HS-5 (cell line): ENCODE measurements at regions not wholly inside any gene's neighbourhood (a gene's known extent, or its start where the extent isn't known, plus 50 kb on each side); places are given as distances from the start of the nearest gene placed in this dataset.
A peak's percentile ranks its signal among the peaks of the same experiment; 100 is the strongest.
"Not testable (repeated sequence)": the region's sequence is repeated elsewhere in the genome, so short reads cannot be mapped to it uniquely, and the experiment has no call there.

Source experiments
- DNase-seq: peaks from one replicate; pipeline ENCODE4 v3.0.0-alpha.2; 2012; ENCODE audit warnings: low read depth

- no peak for DNase-seq
These were observed 199.8 kb upstream of the ZFP42 start for GRCh38 chr4:187795737-187796136.

GRCh38 chr4:187798385-187798784 is 197.2 kb upstream of the ZFP42 start:
- DNase-seq = no peak

GRCh38 chr4:187799735-187800134 is 195.8 kb upstream of the ZFP42 start:
- no peak for DNase-seq

DNA sequence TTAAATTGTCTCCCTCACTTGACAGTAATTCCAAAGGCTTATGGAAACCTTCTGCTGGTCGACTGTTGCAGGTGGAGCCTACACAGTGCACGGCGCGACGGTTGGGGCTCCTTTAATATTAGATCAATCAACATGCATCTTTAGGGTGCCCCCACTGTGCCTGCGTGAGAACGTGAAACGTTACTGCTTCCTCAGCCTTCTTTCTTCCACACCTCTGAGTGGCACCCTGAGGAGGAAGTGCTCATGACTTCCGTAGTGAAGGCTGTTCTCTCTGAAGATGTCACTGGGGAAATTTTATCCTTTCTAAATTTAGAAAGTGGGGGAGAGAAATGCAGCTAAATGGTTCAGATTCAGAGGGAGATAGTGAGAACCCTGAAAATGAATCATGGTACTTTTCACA is 184.0 kb upstream of the ZFP42 start:
- DNase-seq = no peak

DNA sequence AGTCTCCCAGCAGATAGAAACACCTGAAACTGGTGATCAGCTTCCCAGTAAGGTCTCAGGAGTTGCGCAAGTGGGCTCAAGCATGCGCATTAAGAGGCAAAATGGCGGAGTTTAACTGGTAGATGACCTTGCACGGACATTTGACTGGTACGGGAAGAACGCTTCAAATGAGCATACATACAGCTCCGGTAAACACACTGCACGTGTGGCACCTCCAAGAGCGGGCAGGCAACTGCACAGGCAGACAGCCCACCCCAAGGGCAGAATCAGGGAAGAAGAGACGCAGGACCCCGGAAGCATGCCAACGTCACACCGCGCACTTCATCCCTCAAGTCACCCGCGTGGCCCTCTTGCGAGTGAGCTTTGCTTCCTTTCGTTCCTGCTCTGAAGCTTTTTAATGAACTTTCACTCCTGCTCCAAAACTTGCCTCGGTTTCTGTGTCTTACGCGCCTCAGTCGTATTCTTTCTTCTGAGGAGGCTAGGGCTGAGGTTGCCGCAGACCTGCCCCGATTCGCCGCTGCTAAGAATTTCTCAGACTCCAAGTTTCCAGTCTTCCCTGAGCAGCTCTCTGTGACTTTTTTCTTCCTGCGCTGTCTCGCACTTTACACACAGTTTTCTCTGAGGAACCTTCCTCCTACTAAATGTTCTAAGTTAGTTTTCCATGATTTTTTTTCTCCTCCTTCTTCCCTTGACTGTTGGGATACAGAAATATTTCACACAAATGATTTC is 180.7 kb upstream of the ZFP42 start:
- DNase-seq = no peak

DNA sequence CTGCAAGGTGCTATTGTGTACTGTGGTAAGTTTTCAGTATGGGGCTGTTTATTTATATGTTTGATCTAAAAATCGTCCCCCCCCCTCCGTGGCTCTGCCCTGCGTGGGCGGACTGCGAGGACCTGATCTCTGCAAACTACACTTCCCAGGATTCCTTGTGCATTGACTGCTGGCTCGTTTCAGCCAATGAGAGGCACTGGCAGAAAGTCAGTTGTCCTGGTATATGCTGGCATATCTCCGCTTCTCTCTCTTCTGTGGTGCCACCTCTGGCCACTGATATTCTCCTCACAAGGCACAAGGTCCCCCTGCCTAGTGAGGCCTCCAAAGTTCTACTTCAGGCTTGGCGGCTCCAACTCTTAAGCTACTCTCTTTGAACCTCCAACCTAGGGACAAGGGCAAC is 168.8 kb upstream of the ZFP42 start:
- DNase-seq = no peak

GRCh38 chr4:187827631-187828030 is 167.9 kb upstream of the ZFP42 start:
- DNase-seq = peak; percentile 2

DNA sequence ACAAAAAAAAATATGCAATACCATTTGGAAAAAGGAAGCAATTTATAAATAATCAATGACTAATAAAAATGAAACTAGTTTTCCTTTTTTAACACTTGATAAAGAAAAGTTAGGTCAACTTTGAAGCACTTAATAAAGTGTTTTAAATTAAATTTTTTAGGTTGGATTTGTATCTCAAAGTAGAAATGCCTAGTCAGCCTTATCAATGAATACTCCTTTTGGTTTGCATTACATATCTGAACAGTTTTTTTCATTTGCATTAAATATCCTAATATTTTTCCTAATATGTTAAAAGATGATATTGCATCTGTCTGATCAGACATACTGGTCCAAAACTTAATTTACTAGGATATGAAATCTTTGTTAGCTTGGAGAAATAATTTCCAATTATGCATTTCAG is 155.8 kb upstream of the ZFP42 start:
- DNase-seq = no peak

GRCh38 chr4:187840814-187841213 is 154.8 kb upstream of the ZFP42 start:
- peak; percentile 5 for DNase-seq

GRCh38 chr4:187849556-187850225 is 145.9 kb upstream of the ZFP42 start:
- no peak for DNase-seq

GRCh38 chr4:187865914-187866313 is 129.7 kb upstream of the ZFP42 start:
- no peak for DNase-seq

DNA sequence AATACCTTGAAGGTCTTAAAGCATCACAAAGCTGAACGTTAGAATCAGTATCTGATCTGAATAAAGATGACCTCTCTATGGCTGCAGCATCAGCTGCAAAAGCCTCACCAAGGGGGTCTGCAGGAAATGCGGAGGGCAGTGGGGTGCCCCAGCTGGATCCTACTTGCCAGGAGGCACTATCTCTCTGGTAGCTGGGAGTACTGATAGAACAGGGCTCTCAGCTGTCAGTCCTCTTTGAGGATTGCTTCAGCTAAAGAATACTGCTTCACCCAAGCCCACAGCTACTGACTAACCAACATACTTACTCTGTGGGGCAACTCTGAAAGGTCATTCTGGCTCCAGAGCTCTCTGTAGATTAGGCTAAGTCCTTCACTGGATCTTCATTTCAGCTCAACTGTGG is 112.5 kb upstream of the ZFP42 start:
- no peak for DNase-seq

- DNase-seq = no peak
These were observed 111.6 kb upstream of the ZFP42 start for GRCh38 chr4:187883836-187884475.

GRCh38 chr4:187887906-187888305 is 107.7 kb upstream of the ZFP42 start:
- DNase-seq = no peak

GRCh38 chr4:187889651-187890050 is 105.9 kb upstream of the ZFP42 start:
- no peak for DNase-seq

- DNase-seq = no peak
These were observed 102.2 kb upstream of the ZFP42 start for GRCh38 chr4:187893418-187893817.

DNA sequence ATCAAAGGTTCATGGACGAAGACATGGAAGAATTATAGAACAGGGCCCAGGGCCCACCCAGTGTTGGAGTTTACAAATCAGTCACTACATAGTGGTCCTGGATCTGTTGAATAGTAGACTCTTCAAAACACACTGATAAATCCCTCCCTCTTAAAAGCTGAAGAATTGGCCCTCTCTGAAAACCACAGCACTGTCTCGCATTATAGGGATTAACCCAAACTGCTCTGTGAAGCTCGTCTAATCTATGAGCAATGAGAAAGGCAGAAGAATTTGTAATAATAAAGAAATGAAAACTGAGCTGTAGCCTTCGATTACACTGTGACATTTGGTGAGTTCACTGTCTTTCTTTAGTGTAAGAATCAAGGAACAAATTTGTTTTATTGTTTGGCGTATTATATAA is 92.5 kb upstream of the ZFP42 start:
- no peak for DNase-seq

GRCh38 chr4:187903700-187904099 is 91.9 kb upstream of the ZFP42 start:
- DNase-seq = no peak

GRCh38 chr4:187908079-187908561 is 87.5 kb upstream of the ZFP42 start:
- peak; percentile 63 for DNase-seq

DNA sequence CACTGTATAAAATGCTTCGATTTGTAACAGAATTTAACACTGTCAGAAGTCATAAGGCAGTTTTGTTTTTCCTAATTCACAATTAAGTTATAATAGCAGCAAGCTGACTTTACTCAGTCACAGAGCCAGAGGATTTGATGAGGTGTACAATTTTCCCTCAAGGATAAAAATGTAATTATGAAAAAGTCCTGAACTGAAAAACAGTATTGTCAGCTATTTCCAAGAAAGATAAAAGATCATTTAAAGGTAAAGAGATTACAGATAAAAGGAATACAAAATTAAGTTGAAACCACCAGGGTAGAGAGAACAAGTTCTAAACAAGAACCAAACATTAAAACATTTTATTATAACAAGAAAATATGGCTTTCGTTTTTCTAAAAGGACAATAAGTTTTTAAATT is 86.8 kb upstream of the ZFP42 start:
- DNase-seq = no peak

DNA sequence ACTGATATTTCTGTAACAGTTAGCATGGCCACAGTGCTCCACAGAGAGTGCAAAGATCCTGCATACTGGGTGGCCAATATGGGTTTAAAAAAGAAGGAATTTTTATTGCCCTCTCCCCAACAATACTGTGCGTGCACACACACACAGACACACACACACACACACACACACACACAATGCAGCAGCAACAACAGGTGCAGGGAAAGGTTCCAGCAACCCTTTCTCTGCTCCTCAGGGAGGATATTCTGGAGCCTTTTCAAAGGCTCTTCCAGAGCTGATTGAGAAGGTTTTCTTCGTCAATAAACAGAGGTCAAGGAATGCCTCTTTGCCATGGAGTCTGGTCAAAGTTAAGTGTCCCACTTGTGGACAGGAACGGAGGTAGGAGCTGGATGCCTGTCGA is 84.8 kb upstream of the ZFP42 start:
- DNase-seq = no peak

GRCh38 chr4:187915406-187915805 is 80.2 kb upstream of the ZFP42 start:
- DNase-seq = not testable (repeated sequence)

- DNase-seq = no peak
These were observed 75.6 kb upstream of the ZFP42 start for GRCh38 chr4:187919966-187920365.
